PC-9 (cell line): ENCODE measurements at regions not wholly inside any gene's neighbourhood (a gene's known extent, or its start where the extent isn't known, plus 50 kb on each side); places are given as distances from the start of the nearest gene placed in this dataset.
A peak's percentile ranks its signal among the peaks of the same experiment; 100 is the strongest.

Experiments
- EZH2 ChIP-seq: fragments of 200-600 bp; sonication (generic); IDR thresholded peaks from 2 replicates; pipeline ENCODE4 v1.8.0; 2017; ENCODE audit warnings: antibody characterized with exemption, low read depth
- TF ChIP-seq, protein P1 (sequence below): fragments of 200-600 bp; sonication (generic); conservative IDR thresholded peaks from 2 replicates; pipeline ENCODE4 v1.6.1; 2017; ENCODE audit warnings: mixed run types, antibody characterized with exemption, mild to moderate bottlenecking, moderate library complexity

DNA sequence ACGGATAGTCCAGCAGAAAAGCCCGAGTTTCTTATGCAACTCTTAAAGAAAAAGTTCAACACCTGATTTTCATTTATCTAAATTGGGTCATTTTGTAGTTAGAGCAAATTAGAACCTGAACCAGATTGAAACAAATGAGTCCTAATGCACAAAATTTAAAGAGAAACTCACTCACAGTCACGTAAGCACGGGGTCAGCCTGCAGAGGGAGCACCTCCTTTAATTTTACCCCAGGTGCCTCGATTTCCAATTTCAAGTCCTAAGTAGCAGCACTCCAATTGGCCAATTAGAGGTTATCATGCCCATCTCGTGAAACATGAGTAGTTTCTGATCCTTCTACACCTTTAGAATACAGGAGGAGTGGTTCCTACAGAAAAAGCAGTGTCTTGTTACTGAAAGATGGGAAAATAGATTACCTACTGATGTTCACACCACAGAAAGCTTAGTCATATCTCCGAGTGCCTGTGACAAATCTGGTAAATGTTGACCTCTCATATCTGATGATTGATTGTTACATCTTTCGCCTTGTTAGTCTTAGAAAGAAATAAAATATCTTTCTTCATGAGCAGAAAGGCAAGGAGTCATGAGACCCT is 1929.8 kb upstream of the LRRTM1 start:
- TF ChIP-seq, protein P1, sequence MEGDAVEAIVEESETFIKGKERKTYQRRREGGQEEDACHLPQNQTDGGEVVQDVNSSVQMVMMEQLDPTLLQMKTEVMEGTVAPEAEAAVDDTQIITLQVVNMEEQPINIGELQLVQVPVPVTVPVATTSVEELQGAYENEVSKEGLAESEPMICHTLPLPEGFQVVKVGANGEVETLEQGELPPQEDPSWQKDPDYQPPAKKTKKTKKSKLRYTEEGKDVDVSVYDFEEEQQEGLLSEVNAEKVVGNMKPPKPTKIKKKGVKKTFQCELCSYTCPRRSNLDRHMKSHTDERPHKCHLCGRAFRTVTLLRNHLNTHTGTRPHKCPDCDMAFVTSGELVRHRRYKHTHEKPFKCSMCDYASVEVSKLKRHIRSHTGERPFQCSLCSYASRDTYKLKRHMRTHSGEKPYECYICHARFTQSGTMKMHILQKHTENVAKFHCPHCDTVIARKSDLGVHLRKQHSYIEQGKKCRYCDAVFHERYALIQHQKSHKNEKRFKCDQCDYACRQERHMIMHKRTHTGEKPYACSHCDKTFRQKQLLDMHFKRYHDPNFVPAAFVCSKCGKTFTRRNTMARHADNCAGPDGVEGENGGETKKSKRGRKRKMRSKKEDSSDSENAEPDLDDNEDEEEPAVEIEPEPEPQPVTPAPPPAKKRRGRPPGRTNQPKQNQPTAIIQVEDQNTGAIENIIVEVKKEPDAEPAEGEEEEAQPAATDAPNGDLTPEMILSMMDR = peak; percentile 24; the same call in 1 of the 2 replicates
- no peak for TF ChIP-seq EZH2
